Esophagus squamous epithelium (tissue), 4 donors: ENCODE measurements at regions not wholly inside any gene's neighbourhood (a gene's known extent, or its start where the extent isn't known, plus 50 kb on each side); places are given as distances from the start of the nearest gene placed in this dataset.

Experiments used
- POLR2A ChIP-seq, 4 donors: fragments of 450-650 bp; IDR thresholded peaks; one replicate each; pipeline ENCODE4 v1.6.1; 2017; ENCODE audit warnings: antibody characterized with exemption in 4 of 4, mild to moderate bottlenecking in 4 of 4, moderate library complexity in 3 of 4
- TF ChIP-seq, protein P1 (sequence below), 6 experiments: fragments of 450-650 bp in 4 of 6; fragments of 200-600 bp in 2 of 6; sonication (generic) in 2 of 6; IDR thresholded peaks; one replicate each; pipeline ENCODE4 v1.5.1; 2016 to 2019; ENCODE audit warnings: antibody characterized with exemption in 6 of 6, mild to moderate bottlenecking in 4 of 6, moderate library complexity in 4 of 6

DNA sequence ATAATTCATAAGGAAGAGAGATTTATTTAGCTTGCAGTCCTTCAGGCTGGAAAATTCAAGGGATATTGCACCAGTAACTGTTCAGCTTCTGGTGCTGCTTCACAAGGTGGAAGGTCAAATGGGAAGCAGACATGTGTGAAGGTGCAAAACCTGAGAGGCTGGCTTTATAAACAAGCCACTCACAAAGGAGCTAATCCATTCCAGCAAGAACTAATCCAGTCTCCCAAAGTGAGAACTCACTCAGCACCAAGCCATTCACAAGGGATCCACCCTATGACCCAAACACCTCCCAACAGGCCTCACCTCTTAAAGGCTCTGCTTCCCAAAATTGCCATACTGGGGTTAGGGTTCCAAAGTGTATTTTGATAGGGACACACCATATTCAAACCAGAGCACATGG lies 1018.4 kb upstream of the ACVR2A start:
- TF ChIP-seq, protein P1, sequence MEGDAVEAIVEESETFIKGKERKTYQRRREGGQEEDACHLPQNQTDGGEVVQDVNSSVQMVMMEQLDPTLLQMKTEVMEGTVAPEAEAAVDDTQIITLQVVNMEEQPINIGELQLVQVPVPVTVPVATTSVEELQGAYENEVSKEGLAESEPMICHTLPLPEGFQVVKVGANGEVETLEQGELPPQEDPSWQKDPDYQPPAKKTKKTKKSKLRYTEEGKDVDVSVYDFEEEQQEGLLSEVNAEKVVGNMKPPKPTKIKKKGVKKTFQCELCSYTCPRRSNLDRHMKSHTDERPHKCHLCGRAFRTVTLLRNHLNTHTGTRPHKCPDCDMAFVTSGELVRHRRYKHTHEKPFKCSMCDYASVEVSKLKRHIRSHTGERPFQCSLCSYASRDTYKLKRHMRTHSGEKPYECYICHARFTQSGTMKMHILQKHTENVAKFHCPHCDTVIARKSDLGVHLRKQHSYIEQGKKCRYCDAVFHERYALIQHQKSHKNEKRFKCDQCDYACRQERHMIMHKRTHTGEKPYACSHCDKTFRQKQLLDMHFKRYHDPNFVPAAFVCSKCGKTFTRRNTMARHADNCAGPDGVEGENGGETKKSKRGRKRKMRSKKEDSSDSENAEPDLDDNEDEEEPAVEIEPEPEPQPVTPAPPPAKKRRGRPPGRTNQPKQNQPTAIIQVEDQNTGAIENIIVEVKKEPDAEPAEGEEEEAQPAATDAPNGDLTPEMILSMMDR (IDR thresholded peaks at IDR 0.05) = no peak
- no peak for TF ChIP-seq POLR2A (IDR thresholded peaks at IDR 0.05)
